Activated CD8-positive, alpha-beta memory T cell treated with anti-CD3 and anti-CD28 coated beads, Interleukin-2, amount 10 ng/mL, durations not matched to agents 7 days and 5 days (primary cell): ENCODE measurements at regions not wholly inside any gene's neighbourhood (a gene's known extent, or its start where the extent isn't known, plus 50 kb on each side); places are given as distances from the start of the nearest gene placed in this dataset.

Experiments used
- ATAC-seq: fragments of 150-1000 bp; cut with Tn5 transposase; one replicate; pipeline ENCODE4 v1.10.0; 2021; ENCODE audit warnings: moderate library complexity
- CTCF ChIA-PET: fragments of 350-600 bp; sonication (Branson Sonifier 250); formaldehyde crosslinking; loops from one replicate; lab custom pipeline; 2021; ENCODE audit warnings: antibody characterized with exemption; lab: Charles Lee
- DNase-seq: peaks from one replicate; pipeline ENCODE4 v3.0.0-alpha.2; 2020
- H3K27ac Mint-ChIP-seq: one replicate; pipeline ENCODE4 v1.8.0; 2021; ENCODE audit warnings: mild to moderate bottlenecking, mixed read lengths
- H3K27me3 Mint-ChIP-seq: one replicate; pipeline ENCODE4 v1.8.0; 2021; ENCODE audit warnings: mixed read lengths
- H3K36me3 Mint-ChIP-seq: one replicate; pipeline ENCODE4 v1.8.0; 2021; ENCODE audit warnings: mild to moderate bottlenecking, mixed read lengths
- H3K4me1 Mint-ChIP-seq: one replicate; pipeline ENCODE4 v1.8.0; 2021; ENCODE audit warnings: mixed read lengths
- H3K4me3 Mint-ChIP-seq: one replicate; pipeline ENCODE4 v1.8.0; 2021; ENCODE audit warnings: mild to moderate bottlenecking, moderate library complexity, mixed read lengths
- H3K9me3 Mint-ChIP-seq: one replicate; pipeline ENCODE4 v1.8.0; 2022; ENCODE audit warnings: low read depth, mixed read lengths

GRCh38 chr2:146305164-146305563 lies 1539.7 kb upstream of the ACVR2A start:
- Mint-ChIP-seq H3K4me1 (no peaks in the 10 kb centered on the region), H3K4me3 (no peak overlapping the region), H3K9me3 (peaks cover 10% of the 10 kb centered on the region), H3K36me3 (no peaks in the 10 kb centered on the region), H3K27ac (no peak overlapping the region), H3K27me3 (no peaks in the 10 kb centered on the region)
- CTCF ChIA-PET: no interaction called here
- ATAC-seq (no peak), DNase-seq (no peak)

GRCh38 chr2:146301287-146301686 lies 1543.5 kb upstream of the ACVR2A start:
- no peaks in the 10 kb centered on the region for H3K36me3 Mint-ChIP-seq
- no peaks in the 10 kb centered on the region for H3K4me1 Mint-ChIP-seq
- peaks cover 6% of the 10 kb centered on the region for H3K9me3 Mint-ChIP-seq
- no peaks in the 10 kb centered on the region for H3K27me3 Mint-ChIP-seq
- DNase-seq (no peak), ATAC-seq (no peak)
- CTCF ChIA-PET: no interaction called here
- H3K27ac Mint-ChIP-seq: no peak overlapping the region
- H3K4me3 Mint-ChIP-seq: no peak overlapping the region

GRCh38 chr2:146295080-146295670 lies 1549.7 kb upstream of the ACVR2A start:
- DNase-seq (no peak), ATAC-seq (no peak)
- Mint-ChIP-seq H3K9me3 (peaks cover 6% of the 10 kb centered on the region), H3K36me3 (no peaks in the 10 kb centered on the region), H3K4me3 (no peak overlapping the region), H3K27ac (no peak overlapping the region), H3K4me1 (no peaks in the 10 kb centered on the region), H3K27me3 (no peaks in the 10 kb centered on the region)
- CTCF ChIA-PET: no interaction called here

- Mint-ChIP-seq H3K27me3 (no peaks in the 10 kb centered on the region), H3K4me1 (no peaks in the 10 kb centered on the region), H3K27ac (no peak overlapping the region), H3K4me3 (no peak overlapping the region), H3K36me3 (no peaks in the 10 kb centered on the region), H3K9me3 (no peaks in the 10 kb centered on the region)
- ATAC-seq: no peak
- DNase-seq: no peak
- CTCF ChIA-PET: no interaction called here
These were observed 1557.5 kb upstream of the ACVR2A start for GRCh38 chr2:146287281-146287680.

GRCh38 chr2:146278881-146279280 lies 1565.9 kb upstream of the ACVR2A start:
- no peak for DNase-seq

GRCh38 chr2:146271131-146271831 lies 1573.5 kb upstream of the ACVR2A start:
- H3K9me3 Mint-ChIP-seq: no peaks in the 10 kb centered on the region

More at GRCh38 chr2:146278881-146279280, 1565.9 kb upstream of the ACVR2A start:
- CTCF ChIA-PET: no interaction called here
- Mint-ChIP-seq H3K27me3 (no peaks in the 10 kb centered on the region), H3K4me3 (no peak overlapping the region), H3K9me3 (no peaks in the 10 kb centered on the region), H3K36me3 (no peaks in the 10 kb centered on the region), H3K4me1 (no peaks in the 10 kb centered on the region), H3K27ac (no peak overlapping the region)
- no peak for ATAC-seq

GRCh38 chr2:146270618-146271017 lies 1574.2 kb upstream of the ACVR2A start:
- CTCF ChIA-PET: no interaction called here
- no peak for DNase-seq
- H3K36me3 Mint-ChIP-seq: no peaks in the 10 kb centered on the region
- no peak overlapping the region for H3K4me3 Mint-ChIP-seq
- no peak overlapping the region for H3K27ac Mint-ChIP-seq
- no peak for ATAC-seq
- H3K9me3 Mint-ChIP-seq: no peaks in the 10 kb centered on the region
- no peaks in the 10 kb centered on the region for H3K27me3 Mint-ChIP-seq
- no peaks in the 10 kb centered on the region for H3K4me1 Mint-ChIP-seq

More at GRCh38 chr2:146271131-146271831, 1573.5 kb upstream of the ACVR2A start:
- CTCF ChIA-PET: no interaction called here
- Mint-ChIP-seq H3K4me3 (no peak overlapping the region), H3K27me3 (no peaks in the 10 kb centered on the region), H3K36me3 (no peaks in the 10 kb centered on the region), H3K27ac (no peak overlapping the region), H3K4me1 (no peaks in the 10 kb centered on the region)
- DNase-seq: no peak
- no peak for ATAC-seq

GRCh38 chr2:146267093-146267492 lies 1577.7 kb upstream of the ACVR2A start:
- Mint-ChIP-seq H3K36me3 (no peaks in the 10 kb centered on the region), H3K4me3 (no peak overlapping the region), H3K27ac (no peak overlapping the region), H3K9me3 (peaks cover 4% of the 10 kb centered on the region), H3K4me1 (no peaks in the 10 kb centered on the region), H3K27me3 (no peaks in the 10 kb centered on the region)
- CTCF ChIA-PET: no interaction called here
- ATAC-seq (no peak), DNase-seq (no peak)

GRCh38 chr2:146265656-146266055 lies 1579.2 kb upstream of the ACVR2A start:
- Mint-ChIP-seq H3K4me3 (no peak overlapping the region), H3K36me3 (no peaks in the 10 kb centered on the region), H3K9me3 (peaks cover 4% of the 10 kb centered on the region), H3K27ac (no peak overlapping the region), H3K27me3 (no peaks in the 10 kb centered on the region), H3K4me1 (no peaks in the 10 kb centered on the region)
- CTCF ChIA-PET: no interaction called here
- ATAC-seq: no peak
- no peak for DNase-seq

GRCh38 chr2:146262606-146263005 lies 1582.2 kb upstream of the ACVR2A start:
- no peak for DNase-seq
- Mint-ChIP-seq H3K27ac (no peak overlapping the region), H3K36me3 (no peaks in the 10 kb centered on the region), H3K4me1 (no peaks in the 10 kb centered on the region), H3K27me3 (no peaks in the 10 kb centered on the region), H3K9me3 (peaks cover 4% of the 10 kb centered on the region), H3K4me3 (no peak overlapping the region)
- ATAC-seq: no peak
- CTCF ChIA-PET: interaction anchor here (0.5 kb wide), 1 partner anchor 1069 kb away, joined by 3 read pairs; no protein-coding TSS in a partner anchor

- no peak overlapping the region for H3K4me3 Mint-ChIP-seq
- CTCF ChIA-PET: no interaction called here
These were observed 1584.3 kb upstream of the ACVR2A start for GRCh38 chr2:146260551-146260950.

GRCh38 chr2:146259816-146260215 lies 1585.0 kb upstream of the ACVR2A start:
- H3K4me3 Mint-ChIP-seq: no peak overlapping the region
- CTCF ChIA-PET: no interaction called here
- DNase-seq: no peak

More at GRCh38 chr2:146260551-146260950, 1584.3 kb upstream of the ACVR2A start:
- Mint-ChIP-seq H3K9me3 (peaks cover 4% of the 10 kb centered on the region), H3K4me1 (no peaks in the 10 kb centered on the region), H3K27me3 (no peaks in the 10 kb centered on the region), H3K36me3 (no peaks in the 10 kb centered on the region), H3K27ac (no peak overlapping the region)
- ATAC-seq: no peak
- DNase-seq: no peak

GRCh38 chr2:146258071-146258470 lies 1586.8 kb upstream of the ACVR2A start:
- CTCF ChIA-PET: no interaction called here
- Mint-ChIP-seq H3K36me3 (no peaks in the 10 kb centered on the region), H3K27me3 (no peaks in the 10 kb centered on the region), H3K4me1 (no peaks in the 10 kb centered on the region), H3K9me3 (peaks cover 4% of the 10 kb centered on the region), H3K27ac (no peak overlapping the region), H3K4me3 (no peak overlapping the region)
- DNase-seq: no peak
- no peak for ATAC-seq

More at GRCh38 chr2:146259816-146260215, 1585.0 kb upstream of the ACVR2A start:
- no peak for ATAC-seq
- Mint-ChIP-seq H3K27me3 (no peaks in the 10 kb centered on the region), H3K27ac (no peak overlapping the region), H3K9me3 (peaks cover 4% of the 10 kb centered on the region), H3K36me3 (no peaks in the 10 kb centered on the region), H3K4me1 (no peaks in the 10 kb centered on the region)

- Mint-ChIP-seq H3K4me1 (no peaks in the 10 kb centered on the region), H3K4me3 (no peak overlapping the region), H3K27me3 (no peaks in the 10 kb centered on the region), H3K9me3 (no peaks in the 10 kb centered on the region), H3K36me3 (no peaks in the 10 kb centered on the region), H3K27ac (no peak overlapping the region)
- DNase-seq: no peak
- CTCF ChIA-PET: no interaction called here
- no peak for ATAC-seq
These were observed 1592.7 kb upstream of the ACVR2A start for GRCh38 chr2:146252119-146252518.
